Fibroblast of lung (primary cell): ENCODE measurements at regions not wholly inside any gene's neighbourhood (a gene's known extent, or its start where the extent isn't known, plus 50 kb on each side); places are given as distances from the start of the nearest gene placed in this dataset.

Source experiments
- CTCF ChIP-seq, 2 donors: IDR thresholded peaks in 1 of 2; conservative IDR thresholded peaks in 1 of 2; 1 replicate in 1 of 2; 2 replicates in 1 of 2; pipeline ENCODE4 v1.5.1; 2011 to 2012; ENCODE audit warnings: low read length in 2 of 2, control low read depth in 1 of 2, inconsistent platforms in 1 of 2, low read depth in 1 of 2, mild to moderate bottlenecking in 1 of 2
- EZH2 ChIP-seq: IDR thresholded peaks from 2 replicates; pipeline ENCODE4 v1.5.1; 2012; ENCODE audit warnings: low read length, control low read depth, mild to moderate bottlenecking; ENCODE audit errors: missing control alignments

- TF ChIP-seq CTCF (conservative IDR thresholded peaks at IDR 0.05 in 1 of 2, IDR thresholded peaks at IDR 0.05 in 1 of 2; ENCODE audit: low read depth in 1 of 2, low read length in 2 of 2) = no peak
- TF ChIP-seq EZH2 = no peak
These were observed 209.3 kb upstream of the FOXN3 start for GRCh38 chr14:89626233-89626806.
